GM19193 (cell line): ENCODE measurements at regions not wholly inside any gene's neighbourhood (a gene's known extent, or its start where the extent isn't known, plus 50 kb on each side); places are given as distances from the start of the nearest gene placed in this dataset.

Experiments used
- POLR2A ChIP-seq: IDR thresholded peaks from 4 replicates; pipeline ENCODE4 v1.6.1; 2011; ENCODE audit not compliant: insufficient read depth, insufficient read length; ENCODE audit errors: extremely low read depth

GRCh38 chr1:234897754-234898454 lies 230.7 kb downstream of the TOMM20 start:
- TF ChIP-seq POLR2A = no peak

- TF ChIP-seq POLR2A = no peak
Observed at GRCh38 chr1:234897390-234897749, 231.3 kb downstream of the TOMM20 start.

DNA sequence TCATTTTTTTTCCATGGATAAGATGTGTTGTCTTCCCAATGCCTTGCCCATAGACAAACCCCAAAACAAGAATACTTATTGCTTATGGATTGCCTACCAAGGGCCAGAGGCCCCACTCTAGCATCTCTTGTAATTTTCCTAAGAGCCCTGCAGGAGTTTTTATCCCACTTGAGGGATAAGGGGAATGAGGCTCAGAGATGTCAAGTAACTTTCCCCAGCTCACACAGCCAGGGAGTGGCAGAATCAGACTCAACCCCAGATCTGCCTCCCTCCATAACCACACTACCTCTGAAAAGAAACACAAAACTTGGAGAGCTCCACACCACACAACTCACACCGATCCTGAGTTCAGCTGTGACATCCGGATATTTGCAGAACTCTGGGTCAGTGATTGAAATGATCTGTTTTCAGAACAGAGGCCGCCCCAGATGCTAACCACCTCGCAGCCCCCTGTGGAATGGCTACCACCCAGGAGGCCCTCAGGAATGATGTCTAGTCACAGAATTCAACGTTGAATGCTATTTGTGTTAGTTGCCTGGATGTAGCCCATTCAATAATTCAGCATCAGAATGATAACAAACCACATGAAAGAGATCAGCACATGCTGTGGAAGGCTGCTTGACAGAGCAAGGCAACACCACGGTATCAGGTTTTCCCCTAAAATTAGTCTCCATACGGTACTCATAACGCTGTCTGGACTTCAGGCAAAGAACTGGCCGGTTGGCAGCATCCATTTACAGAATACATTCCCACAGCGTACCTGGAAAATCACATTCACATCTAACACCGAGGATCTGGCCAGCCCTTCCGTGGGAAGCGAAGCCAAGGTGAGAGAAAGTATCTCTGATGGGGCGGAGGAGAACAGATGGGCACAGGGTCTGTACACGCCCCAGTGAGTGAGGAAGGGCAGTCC lies 231.9 kb downstream of the TOMM20 start:
- no peak for TF ChIP-seq POLR2A

DNA sequence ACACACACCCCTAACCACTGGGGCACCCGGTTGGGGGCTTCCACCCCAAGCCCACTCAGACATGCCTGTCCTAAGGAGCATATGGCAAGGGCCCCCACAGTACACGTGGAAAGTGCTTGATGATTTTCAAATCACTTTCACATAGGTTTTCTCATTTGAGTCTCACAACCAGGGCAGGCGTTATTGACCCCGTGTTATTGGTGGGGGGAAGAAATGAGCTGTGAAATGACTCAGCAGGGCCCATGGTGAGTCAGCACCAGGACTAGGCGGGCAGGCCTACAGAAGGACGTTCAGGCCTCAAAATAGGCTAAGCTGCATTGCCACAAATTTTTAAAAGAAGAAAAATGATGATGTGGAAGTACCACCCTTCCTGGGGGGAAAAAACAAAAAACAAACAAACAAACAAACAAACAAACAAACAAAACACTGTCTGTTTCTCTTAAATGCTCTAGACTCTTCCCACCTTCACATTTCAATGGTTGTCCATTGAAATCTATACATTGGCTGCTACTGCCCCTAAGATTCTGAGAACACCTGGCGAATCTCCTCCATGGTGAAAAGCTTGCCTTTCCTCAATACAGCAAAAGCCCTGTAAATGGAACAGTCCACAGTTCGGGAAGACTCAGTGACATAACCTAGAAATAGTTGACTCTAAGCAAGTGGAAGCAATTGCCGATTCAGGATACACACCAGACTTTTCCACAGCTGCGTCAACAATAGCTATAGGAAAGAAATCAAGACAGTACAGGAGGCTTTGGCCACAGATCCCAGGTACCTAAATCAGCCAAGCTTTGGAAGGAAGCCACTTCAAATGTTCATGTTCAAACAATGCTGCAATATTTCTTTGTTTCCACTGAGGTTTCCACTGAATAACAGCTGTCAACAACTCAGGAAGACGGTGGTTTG lies 234.7 kb downstream of the TOMM20 start:
- TF ChIP-seq POLR2A = no peak

- no peak for TF ChIP-seq POLR2A
Observed at GRCh38 chr1:234893359-234893724, 235.3 kb downstream of the TOMM20 start.

DNA sequence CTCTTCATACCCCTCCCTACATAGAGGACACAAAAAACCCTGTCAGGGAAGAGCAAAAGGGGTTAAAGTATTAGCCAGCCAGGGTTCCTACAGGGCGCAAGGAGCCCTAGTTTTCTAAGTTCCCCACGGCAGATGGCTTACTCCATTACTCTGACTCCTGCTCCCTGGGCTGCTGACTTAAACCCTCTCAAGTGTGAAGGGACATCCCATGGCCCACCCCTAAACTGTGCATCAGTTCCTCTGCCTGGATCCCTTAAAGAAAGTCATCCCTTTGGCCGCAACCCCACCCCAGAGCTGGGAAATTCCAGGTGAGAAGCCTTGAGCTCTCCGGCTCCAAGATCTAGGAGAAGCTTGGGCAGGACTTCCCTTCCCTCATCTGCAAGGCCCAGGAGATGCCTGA lies 236.0 kb downstream of the TOMM20 start:
- no peak for TF ChIP-seq POLR2A

DNA sequence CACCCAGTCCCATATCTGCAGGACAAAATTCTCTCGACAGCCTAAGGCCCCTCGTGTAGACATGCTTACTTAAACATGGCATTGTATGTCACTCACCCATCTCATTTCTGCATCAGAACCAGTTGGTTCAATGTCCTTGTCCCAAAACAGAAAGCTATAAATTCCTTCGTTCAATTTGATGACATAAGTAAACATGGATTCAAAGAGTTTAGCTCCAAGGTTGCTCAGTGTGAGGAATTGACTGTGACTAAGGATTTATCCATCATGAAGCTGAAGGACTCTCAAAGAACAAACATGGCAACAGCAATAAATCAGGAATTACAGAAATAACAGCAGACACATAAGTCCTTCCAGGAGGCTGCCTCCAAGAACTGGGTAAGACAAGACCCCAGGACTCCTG lies 237.2 kb downstream of the TOMM20 start:
- no peak for TF ChIP-seq POLR2A

DNA sequence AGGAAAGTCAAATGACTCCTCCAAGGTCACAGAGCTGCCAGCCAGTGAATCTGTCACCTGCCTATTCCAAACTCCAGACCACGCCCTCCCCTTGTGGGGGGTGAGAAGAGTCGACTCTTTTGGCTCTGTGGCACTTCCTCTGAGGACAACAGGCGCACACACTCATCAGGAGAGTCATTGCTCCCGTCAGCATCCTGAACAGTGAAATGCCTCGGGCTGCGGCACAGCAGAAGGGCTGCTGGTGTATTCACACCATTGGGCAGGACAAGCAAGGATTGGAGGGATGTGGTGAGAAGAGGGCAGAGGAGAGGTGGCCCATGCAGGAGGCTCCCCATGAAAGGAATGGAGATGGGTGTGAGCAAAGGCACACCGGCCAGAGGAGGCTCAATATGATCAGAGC lies 239.0 kb downstream of the TOMM20 start:
- TF ChIP-seq POLR2A = no peak

DNA sequence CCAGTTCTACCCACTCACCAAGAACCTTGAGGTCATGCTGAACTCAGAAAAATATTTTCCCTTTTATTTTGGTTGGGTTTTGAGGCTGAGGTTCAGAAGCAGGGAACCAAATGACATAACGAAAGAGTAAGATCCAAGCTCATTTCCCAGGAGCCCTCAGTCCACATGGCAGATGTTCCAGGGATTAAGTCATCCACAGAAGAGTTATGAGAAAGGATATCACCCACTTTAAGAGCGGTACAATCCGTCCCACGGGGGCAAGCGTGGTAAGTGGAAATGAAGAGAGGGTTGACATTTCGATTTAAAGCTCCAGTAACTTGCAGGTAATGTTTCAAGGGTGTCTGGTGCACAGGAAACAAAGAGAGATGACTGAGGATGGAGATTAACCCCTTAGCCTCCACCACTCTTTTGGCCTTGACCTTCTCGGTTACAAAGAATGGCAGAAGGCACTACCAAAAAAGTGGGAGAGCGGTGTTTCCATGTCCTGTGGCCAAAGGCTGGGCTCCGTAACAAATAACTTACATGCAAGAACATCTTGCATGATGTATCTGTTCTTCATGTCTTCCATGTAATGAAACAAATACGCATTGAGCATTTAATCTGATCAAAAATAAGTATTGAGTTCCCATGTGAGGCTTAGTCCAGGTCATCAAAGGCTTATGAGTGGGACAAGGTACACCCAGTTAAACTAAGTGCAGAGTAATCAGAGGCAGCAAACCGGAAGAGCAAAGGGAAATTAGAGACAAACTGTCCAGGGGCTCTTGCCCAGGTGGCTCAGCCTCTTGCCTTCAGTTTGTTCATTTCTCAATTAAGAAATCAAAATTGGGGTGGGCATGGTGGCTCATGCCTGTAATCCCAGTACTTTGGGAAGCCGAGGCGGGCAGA lies 241.4 kb downstream of the TOMM20 start:
- TF ChIP-seq POLR2A = no peak

DNA sequence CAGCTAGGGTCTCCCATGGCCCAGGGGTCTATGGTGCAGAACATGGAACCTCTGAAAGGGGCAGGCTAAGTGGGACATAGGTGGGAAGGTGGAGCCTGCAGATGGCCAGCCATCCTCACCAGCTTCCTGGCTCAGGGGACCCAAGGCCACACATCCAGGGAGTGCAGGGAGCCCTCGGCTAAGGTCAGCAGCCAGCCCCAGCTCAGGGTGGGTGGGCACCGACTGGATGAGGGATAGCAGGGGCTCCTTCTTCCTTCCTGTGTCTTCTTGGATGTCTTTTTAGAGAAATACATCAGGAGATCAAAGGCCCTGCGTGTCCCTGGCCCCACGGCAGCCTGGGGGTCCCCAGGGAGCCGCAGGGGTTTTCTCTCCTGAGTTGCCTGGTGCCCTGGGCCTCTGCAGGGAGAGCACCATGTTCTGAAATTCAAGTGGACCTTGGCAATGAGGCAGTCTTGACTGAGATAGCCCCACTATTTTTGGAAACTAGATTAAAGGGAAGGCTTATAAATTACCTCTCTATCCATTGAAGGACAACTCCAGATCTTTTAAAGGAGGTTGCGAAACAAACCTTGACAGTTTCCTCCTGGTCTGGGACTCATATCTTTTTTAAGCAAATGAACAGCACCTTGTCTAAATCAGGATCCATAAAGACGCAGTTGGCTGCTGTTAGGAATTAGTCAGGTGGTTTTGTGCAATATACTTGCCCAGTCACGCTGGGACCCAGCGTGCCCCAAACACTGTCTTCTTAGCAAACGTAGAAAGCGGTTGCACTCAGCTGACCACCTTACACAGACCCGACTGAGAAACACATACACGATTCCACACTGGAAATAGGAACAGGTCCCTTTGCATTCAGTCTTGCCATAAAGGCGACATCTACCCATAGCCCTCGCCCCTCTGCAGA lies 242.3 kb downstream of the TOMM20 start:
- TF ChIP-seq POLR2A = no peak

DNA sequence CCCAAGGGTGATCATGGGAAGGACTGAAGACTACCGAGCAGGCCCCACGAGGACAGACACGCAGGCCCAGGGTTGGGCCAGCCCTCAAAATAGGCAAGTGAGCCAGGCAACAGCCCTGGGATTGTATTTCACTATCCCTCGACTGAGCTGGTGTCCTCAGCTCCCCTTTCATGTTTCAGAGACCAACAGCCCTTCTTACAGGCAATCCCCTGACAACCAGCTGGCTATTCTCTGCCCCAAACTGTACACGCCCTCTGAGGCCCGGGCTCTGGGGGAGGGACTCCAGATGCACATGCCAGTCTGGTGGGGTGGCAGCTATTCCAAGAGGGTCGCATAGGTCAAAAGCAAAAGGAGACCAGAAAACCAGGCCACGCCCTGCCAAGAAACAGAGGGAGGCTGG lies 243.0 kb downstream of the TOMM20 start:
- TF ChIP-seq POLR2A = no peak

DNA sequence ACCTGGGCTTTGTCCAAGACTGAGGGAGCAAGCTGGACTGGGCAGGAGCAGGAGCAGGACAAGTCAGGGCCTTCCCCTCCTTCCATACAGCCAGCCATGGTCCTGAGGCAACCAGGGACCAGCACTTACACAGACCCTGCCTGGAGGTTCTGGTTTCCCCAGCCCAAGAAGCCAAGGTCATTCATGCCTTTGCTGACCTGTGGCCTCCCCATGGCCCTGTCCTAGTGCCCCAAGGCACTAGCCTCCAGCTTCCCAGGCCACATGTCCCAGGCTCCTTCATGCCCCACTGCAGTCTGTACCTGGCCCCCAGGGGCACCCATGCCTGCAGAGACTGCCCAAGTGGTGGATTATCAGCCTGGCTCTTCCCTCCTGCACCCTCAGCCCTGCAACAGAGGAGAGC lies 243.9 kb downstream of the TOMM20 start:
- TF ChIP-seq POLR2A = no peak

GRCh38 chr1:234884006-234884405 lies 244.6 kb downstream of the TOMM20 start:
- no peak for TF ChIP-seq POLR2A
